Stimulated activated CD4-positive, alpha-beta T cell treated with anti-CD3 and anti-CD28 coated beads, Interleukin-4, amount 100 ng/mL, for 4 hours (primary cell): ENCODE measurements at regions not wholly inside any gene's neighbourhood (a gene's known extent, or its start where the extent isn't known, plus 50 kb on each side); places are given as distances from the start of the nearest gene placed in this dataset.
"Not testable (repeated sequence)": the region's sequence is repeated elsewhere in the genome, so short reads cannot be mapped to it uniquely, and the experiment has no call there.

ENCODE experiments used
- DNase-seq, 2 experiments: peaks; one replicate each; pipeline ENCODE4 v3.0.0-alpha.2; 2020

GRCh38 chr2:87695596-87696323 is 52.1 kb upstream of the PLGLB2 start:
- not testable (repeated sequence) for DNase-seq
